GM12874 (cell line): ENCODE measurements at regions not wholly inside any gene's neighbourhood (a gene's known extent, or its start where the extent isn't known, plus 50 kb on each side); places are given as distances from the start of the nearest gene placed in this dataset.

Experiments
- TF ChIP-seq, protein P1 (sequence below): IDR thresholded peaks from 2 replicates; pipeline ENCODE4 v1.5.1; 2011; ENCODE audit warnings: low read depth, mild to moderate bottlenecking, control low read depth, low read length, moderate library complexity; ENCODE audit not compliant: insufficient read depth

DNA sequence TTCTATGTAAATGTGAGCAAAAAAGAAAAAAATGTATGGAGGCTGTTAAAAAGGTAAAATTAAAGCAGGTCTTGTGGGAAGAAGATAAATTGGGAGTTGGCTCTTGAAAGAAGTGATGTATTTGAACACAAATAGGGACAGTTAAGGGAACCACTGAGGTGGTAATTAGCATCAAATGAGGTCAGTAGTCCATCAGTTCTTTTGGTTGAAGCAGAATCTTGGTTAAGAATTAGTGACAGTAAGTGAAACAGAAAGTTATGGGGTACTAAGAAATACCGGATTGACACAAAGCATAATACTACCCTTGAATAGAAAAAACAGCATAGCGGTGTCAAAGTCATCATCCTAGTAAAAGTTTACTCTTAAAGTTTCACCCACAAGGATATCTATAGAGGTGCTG is 352.6 kb upstream of the VRK2 start:
- TF ChIP-seq, protein P1, sequence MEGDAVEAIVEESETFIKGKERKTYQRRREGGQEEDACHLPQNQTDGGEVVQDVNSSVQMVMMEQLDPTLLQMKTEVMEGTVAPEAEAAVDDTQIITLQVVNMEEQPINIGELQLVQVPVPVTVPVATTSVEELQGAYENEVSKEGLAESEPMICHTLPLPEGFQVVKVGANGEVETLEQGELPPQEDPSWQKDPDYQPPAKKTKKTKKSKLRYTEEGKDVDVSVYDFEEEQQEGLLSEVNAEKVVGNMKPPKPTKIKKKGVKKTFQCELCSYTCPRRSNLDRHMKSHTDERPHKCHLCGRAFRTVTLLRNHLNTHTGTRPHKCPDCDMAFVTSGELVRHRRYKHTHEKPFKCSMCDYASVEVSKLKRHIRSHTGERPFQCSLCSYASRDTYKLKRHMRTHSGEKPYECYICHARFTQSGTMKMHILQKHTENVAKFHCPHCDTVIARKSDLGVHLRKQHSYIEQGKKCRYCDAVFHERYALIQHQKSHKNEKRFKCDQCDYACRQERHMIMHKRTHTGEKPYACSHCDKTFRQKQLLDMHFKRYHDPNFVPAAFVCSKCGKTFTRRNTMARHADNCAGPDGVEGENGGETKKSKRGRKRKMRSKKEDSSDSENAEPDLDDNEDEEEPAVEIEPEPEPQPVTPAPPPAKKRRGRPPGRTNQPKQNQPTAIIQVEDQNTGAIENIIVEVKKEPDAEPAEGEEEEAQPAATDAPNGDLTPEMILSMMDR = no peak

DNA sequence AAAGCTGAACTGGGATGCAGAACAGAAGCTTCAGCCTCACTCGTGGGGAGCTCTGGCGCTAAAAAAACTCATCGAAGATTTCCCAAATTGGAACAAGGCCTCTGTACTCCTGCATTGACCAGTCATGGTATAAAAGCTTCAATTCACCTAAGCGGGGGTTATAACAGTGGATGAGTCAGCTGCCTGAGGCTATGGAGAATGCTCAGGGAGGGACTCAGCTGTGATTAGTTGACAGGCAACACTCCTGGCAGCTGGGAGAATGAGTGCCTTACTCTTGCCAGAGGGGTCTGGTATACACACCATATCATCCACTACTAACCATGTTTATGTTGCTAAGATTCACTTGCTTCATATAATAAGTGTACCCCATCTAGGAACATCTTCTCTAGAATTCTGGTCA is 350.6 kb upstream of the VRK2 start:
- TF ChIP-seq, protein P1 = no peak

DNA sequence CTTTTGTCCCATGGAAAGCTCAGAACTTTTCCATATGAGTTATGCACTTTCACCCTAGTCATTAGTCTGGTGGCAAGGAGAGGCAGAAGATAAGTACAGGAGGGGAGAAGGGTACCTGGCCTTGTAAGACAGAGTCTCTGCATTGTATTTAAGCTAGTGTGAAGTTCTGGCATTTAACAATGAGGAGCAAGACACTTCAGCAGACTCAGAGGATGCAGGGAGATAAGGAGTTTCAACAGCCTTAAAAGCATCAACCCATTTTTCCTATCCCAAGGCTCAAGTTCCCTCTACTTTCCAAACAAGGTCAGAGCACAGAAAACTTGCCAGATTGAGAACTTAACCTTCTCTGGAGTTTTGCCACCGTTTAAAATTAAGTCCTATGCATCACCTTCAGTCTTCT is 348.2 kb upstream of the VRK2 start:
- TF ChIP-seq, protein P1 = no peak

DNA sequence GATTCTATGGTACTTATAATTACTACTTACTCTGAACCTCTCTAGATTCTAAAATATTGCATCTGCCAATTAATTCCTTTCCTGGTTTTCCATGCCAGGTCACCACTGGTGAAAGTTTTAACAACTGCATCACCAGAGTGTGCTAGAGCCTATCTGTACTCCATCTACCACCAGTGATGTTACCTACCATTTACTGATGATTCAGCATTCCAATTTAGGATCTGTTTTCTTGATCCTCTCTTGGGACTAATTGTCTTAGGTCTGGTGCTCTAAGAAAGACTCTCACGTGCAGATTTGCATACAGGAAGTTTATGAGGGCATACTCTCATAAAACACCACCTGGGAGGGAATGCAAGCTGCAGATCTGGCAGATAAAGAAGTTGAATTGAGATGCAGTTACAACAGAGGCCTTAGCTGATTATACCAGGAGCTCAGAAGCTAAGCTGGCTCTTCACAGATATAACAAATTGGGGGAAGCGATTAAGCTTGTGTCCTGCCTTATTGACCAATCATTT is 347.6 kb upstream of the VRK2 start:
- TF ChIP-seq, protein P1 = no peak

DNA sequence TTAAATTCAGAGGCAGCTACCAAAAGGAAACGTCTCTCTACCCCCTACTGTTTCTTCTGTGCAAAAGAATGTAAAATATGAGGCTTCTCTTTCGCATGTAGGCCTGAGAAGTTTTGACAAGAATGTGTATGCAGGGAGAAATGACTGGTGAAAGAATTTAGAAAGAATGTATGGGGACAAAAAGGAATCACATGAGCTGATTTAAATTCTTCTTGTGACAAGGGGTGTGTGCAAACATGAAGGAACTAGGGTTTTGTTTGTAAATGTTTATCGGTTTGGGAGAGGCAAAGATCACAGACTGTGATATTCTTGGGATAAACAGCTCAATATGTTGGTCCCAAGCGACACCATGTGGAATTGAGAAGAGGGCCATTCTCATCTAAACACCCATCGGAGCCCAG is 345.2 kb upstream of the VRK2 start:
- TF ChIP-seq, protein P1 = no peak

DNA sequence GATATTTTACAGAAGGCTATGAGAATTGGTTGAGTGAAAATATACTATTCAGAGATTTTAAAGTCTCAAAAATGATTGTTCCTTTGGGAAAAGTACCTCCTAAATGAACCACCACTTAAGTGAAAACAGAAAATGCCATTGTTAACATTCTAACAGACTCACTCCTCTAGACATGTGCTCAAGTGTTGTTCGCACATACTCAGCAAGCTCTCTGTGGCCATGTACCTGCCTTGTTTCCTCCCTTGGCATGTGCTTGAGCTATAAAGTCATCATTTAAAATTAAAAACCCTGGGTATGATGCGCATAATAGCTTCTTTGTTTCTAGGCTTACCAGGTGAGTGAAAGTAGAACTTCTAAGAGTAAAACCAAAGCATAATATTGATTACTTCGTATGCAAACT is 343.2 kb upstream of the VRK2 start:
- TF ChIP-seq, protein P1 = no peak

DNA sequence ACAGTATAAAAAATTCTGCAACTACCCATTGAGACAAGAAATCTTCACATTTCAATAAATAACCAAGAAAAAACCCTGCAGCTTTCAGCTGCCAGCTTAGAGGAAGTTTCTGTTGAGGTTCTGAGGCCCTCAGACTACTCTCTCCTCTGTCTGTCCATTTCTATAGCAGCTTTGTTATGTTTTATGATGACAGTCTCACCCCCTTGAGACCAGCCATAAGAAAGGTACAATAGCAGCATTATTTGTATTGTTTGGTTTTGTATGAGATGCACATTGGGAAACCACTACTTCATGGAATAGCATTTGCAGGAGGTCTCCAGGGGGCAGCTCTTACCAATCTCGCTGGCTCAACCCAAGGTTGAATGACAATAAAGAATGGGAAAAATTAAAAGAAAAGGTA is 334.6 kb upstream of the VRK2 start:
- TF ChIP-seq, protein P1 = no peak
